T-cell (primary cell): ENCODE measurements at regions not wholly inside any gene's neighbourhood (a gene's known extent, or its start where the extent isn't known, plus 50 kb on each side); places are given as distances from the start of the nearest gene placed in this dataset.

ENCODE experiments used
- ATAC-seq, 4 experiments: fragments of 200-7000 bp in 3 of 4; fragments of 150-1000 bp in 1 of 4; cut with Tn5 transposase; replicated peaks in 1 of 4; 1 replicate in 3 of 4; 2 replicates in 1 of 4; pipeline ENCODE4 v1.10.0; 2021; ENCODE audit warnings: moderate library complexity in 3 of 4, mild to moderate bottlenecking in 2 of 4, moderate number of reproducible peaks in 1 of 4
- CTCF ChIA-PET, 2 donors: fragments of 300-600 bp; sonication (Branson Sonifier 250); formaldehyde crosslinking; loops; one replicate each; lab custom pipeline; 2022; ENCODE audit warnings: antibody characterized with exemption in 2 of 2; lab: Charles Lee
- POLR2A ChIA-PET, 2 donors: fragments of 300-600 bp; sonication (Branson Sonifier 250); formaldehyde crosslinking; loops; one replicate each; lab custom pipeline; 2022; ENCODE audit warnings: antibody characterized with exemption in 2 of 2; lab: Charles Lee
- DNase-seq, 35 experiments: peaks; one replicate each; pipeline versions ENCODE4 v3.0.0 to v3.0.0-alpha.2; 2013 to 2023
- H3K27ac ChIP-seq: one replicate; pipeline ENCODE4 v1.5.1; 2013; ENCODE audit warnings: low read length
- H3K27me3 ChIP-seq, 2 experiments: replicated peaks in 1 of 2; 1 replicate in 1 of 2; 2 replicates in 1 of 2; pipeline versions ENCODE4 v1.6.1 to v1.7.0; 2013; ENCODE audit warnings: low read length in 1 of 2, mixed read lengths in 1 of 2; ENCODE audit not compliant: control insufficient read depth in 2 of 2, insufficient read depth in 2 of 2; ENCODE audit errors: extremely low read depth in 1 of 2
- H3K36me3 ChIP-seq, 2 donors: 1 replicate in 1 of 2; 2 replicates in 1 of 2; pipeline versions ENCODE4 v1.6.1 to v1.7.0; 2013; ENCODE audit warnings: low read length in 1 of 2; ENCODE audit not compliant: control insufficient read depth in 2 of 2, insufficient read depth in 1 of 2; ENCODE audit errors: extremely low read depth in 1 of 2
- H3K4me1 ChIP-seq, 2 experiments: 1 replicate in 1 of 2; 2 replicates in 1 of 2; pipeline versions ENCODE4 v1.6.1 to v1.7.0; 2013; ENCODE audit warnings: low read length in 2 of 2, mixed read lengths in 1 of 2; ENCODE audit not compliant: insufficient read depth in 2 of 2, control insufficient read depth in 1 of 2; ENCODE audit errors: extremely low read depth in 1 of 2
- H3K4me3 ChIP-seq, 2 donors: 1 replicate in 1 of 2; 2 replicates in 1 of 2; pipeline versions ENCODE4 v1.5.1 to v1.7.0; 2013; ENCODE audit warnings: mild to moderate bottlenecking in 2 of 2, low read length in 1 of 2, moderate library complexity in 1 of 2; ENCODE audit not compliant: control insufficient read depth in 1 of 2; ENCODE audit errors: extremely low read depth in 1 of 2
- H3K9me3 ChIP-seq: 2 replicates; pipeline ENCODE4 v1.7.0; 2013
- H3K27ac Mint-ChIP-seq, 2 donors: one replicate each; pipeline ENCODE4 v1.8.0; 2020 to 2021; ENCODE audit warnings: mild to moderate bottlenecking in 2 of 2, mixed read lengths in 2 of 2
- H3K27me3 Mint-ChIP-seq, 2 donors: one replicate each; pipeline ENCODE4 v1.8.0; 2021 to 2022; ENCODE audit warnings: mixed read lengths in 2 of 2
- H3K36me3 Mint-ChIP-seq: one replicate; pipeline ENCODE4 v1.8.0; 2021; ENCODE audit warnings: mixed read lengths
- H3K4me1 Mint-ChIP-seq, 3 donors: one replicate each; pipeline ENCODE4 v1.8.0; 2020 to 2022; ENCODE audit warnings: mixed read lengths in 3 of 3, mild to moderate bottlenecking in 1 of 3
- H3K4me3 Mint-ChIP-seq, 3 donors: one replicate each; pipeline ENCODE4 v1.8.0; 2020 to 2022; ENCODE audit warnings: mild to moderate bottlenecking in 3 of 3, mixed read lengths in 3 of 3, moderate library complexity in 3 of 3
- H3K9me3 Mint-ChIP-seq, 3 donors: one replicate each; pipeline ENCODE4 v1.8.0; 2020 to 2022; ENCODE audit warnings: mixed read lengths in 3 of 3
- WGBS: methylation state at CpG from one replicate; pipeline ENCODE4 v1.1.5; 2013; ENCODE audit warnings: missing lambda C conversion rate; ENCODE audit not compliant: insufficient coverage; 5-methylcytosine and 5-hydroxymethylcytosine counted together

GRCh38 chr7:109963741-109964140 is 1127.2 kb upstream of the LRRN3 start:
- H3K4me1 Mint-ChIP-seq: no peaks in the 10 kb centered on the region
- H3K9me3 ChIP-seq: no peaks in the 10 kb centered on the region
- POLR2A ChIA-PET: no interaction called here
- no peak overlapping the region for H3K27ac Mint-ChIP-seq
- WGBS: no CpG with 5 or more reads among the region's 3 CpGs
- H3K4me3 ChIP-seq: no peak overlapping the region
- no peaks in the 10 kb centered on the region for H3K36me3 Mint-ChIP-seq
- no peaks in the 10 kb centered on the region for H3K4me1 ChIP-seq
- no peaks in the 10 kb centered on the region for H3K27me3 ChIP-seq
- CTCF ChIA-PET: no interaction called here
- H3K27me3 Mint-ChIP-seq: no peaks in the 10 kb centered on the region
- no peaks in the 10 kb centered on the region for H3K36me3 ChIP-seq
- DNase-seq (no peak), ATAC-seq (no peak)
- H3K27ac ChIP-seq: no peak overlapping the region
- no peaks in the 10 kb centered on the region for H3K9me3 Mint-ChIP-seq
- H3K4me3 Mint-ChIP-seq: no peak overlapping the region

- no peak overlapping the region for H3K4me3 Mint-ChIP-seq
- ChIA-PET CTCF (no interaction called here), POLR2A (no interaction called here)
- no peaks in the 10 kb centered on the region for H3K9me3 ChIP-seq
- no peak overlapping the region for H3K27ac ChIP-seq
- ATAC-seq: no peak
- no peak overlapping the region for H3K27ac Mint-ChIP-seq
- H3K4me1 ChIP-seq: no peaks in the 10 kb centered on the region
- DNase-seq: no peak
- H3K36me3 ChIP-seq: no peaks in the 10 kb centered on the region
- no CpG with 5 or more reads among the region's 2 CpGs for WGBS
- H3K4me1 Mint-ChIP-seq: no peaks in the 10 kb centered on the region
- H3K36me3 Mint-ChIP-seq: no peaks in the 10 kb centered on the region
- H3K4me3 ChIP-seq: no peak overlapping the region
- no peaks in the 10 kb centered on the region for H3K27me3 ChIP-seq
- H3K27me3 Mint-ChIP-seq: no peaks in the 10 kb centered on the region
- peaks cover 0 to 2% (median 0%) of the 10 kb centered on the region in 3 donors for H3K9me3 Mint-ChIP-seq
Measured at GRCh38 chr7:109964780-109965179, 1126.1 kb upstream of the LRRN3 start.

DNA sequence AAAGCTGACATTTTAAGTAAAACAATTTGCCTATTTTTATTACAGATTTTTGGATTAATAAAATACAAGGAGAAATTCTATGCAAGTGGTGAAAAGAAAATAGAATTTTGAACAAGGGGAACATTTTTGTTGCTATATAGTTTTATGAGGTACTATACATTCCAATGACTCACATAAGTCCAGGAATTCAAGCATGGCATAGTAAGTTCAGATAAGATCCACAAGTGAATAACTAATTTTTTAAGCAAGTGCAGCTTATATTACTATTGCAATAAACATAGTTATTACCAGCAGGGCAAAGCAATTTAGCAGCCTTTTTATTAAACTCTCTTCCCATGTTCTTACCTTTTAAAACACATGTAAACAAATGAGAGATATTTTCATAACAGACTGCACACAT is 1123.5 kb upstream of the LRRN3 start:
- no peak overlapping the region for H3K27ac Mint-ChIP-seq

GRCh38 chr7:109983618-109984017 is 1107.3 kb upstream of the LRRN3 start:
- no peak for DNase-seq
- POLR2A ChIA-PET: no interaction called here
- WGBS: no CpG with 5 or more reads among the region's 1 CpG

More for the DNA sequence above, 1123.5 kb upstream of the LRRN3 start:
- ChIA-PET CTCF (no interaction called here), POLR2A (no interaction called here)
- H3K36me3 Mint-ChIP-seq: no peaks in the 10 kb centered on the region
- no peaks in the 10 kb centered on the region for H3K36me3 ChIP-seq
- H3K4me3 ChIP-seq: no peak overlapping the region
- H3K4me3 Mint-ChIP-seq: no peak overlapping the region
- no peaks in the 10 kb centered on the region for H3K27me3 Mint-ChIP-seq
- ATAC-seq (no peak), DNase-seq (no peak)
- H3K4me1 ChIP-seq: no peaks in the 10 kb centered on the region
- H3K27ac ChIP-seq: no peak overlapping the region
- H3K27me3 ChIP-seq: no peaks in the 10 kb centered on the region
- H3K9me3 Mint-ChIP-seq: peaks cover 0 to 2% (median 0%) of the 10 kb centered on the region in 3 donors
- no peaks in the 10 kb centered on the region for H3K4me1 Mint-ChIP-seq
- no peaks in the 10 kb centered on the region for H3K9me3 ChIP-seq

DNA sequence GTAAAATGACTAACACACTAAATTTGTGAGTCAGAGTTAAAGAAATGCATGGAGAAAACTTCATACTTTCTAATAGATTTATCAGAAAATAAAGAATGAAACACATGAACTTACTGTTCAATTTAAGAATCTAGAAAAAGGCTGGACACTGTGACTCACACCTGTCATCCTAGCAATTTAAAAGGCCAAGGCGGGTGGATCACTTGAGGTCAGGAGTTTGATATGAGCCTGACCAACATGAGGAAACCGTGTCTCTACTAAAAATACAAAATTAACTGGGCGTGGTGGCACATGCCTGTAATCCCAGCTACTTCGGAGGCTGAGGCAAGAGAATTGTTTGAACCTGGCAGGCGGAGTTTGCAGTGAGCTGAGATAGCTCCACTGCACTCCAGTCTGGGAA is 1106.2 kb upstream of the LRRN3 start:
- DNase-seq (no peak), ATAC-seq (no peak)
- no peaks in the 10 kb centered on the region for H3K36me3 ChIP-seq
- WGBS: 87% methylated on average over 4 of the region's 5 CpGs
- CTCF ChIA-PET: no interaction called here
- no peak overlapping the region for H3K27ac ChIP-seq
- H3K4me1 ChIP-seq: no peaks in the 10 kb centered on the region
- H3K9me3 ChIP-seq: no peaks in the 10 kb centered on the region
- H3K27me3 Mint-ChIP-seq: no peaks in the 10 kb centered on the region
- no peak overlapping the region for H3K4me3 Mint-ChIP-seq
- no peak overlapping the region for H3K4me3 ChIP-seq
- no peaks in the 10 kb centered on the region for H3K36me3 Mint-ChIP-seq
- POLR2A ChIA-PET: interaction anchor here in 1 of 2 donors (0.8 kb wide), 1 partner anchor 1376 kb away, joined by 3 read pairs; no protein-coding TSS in a partner anchor
- H3K9me3 Mint-ChIP-seq: peaks cover 0 to 4% (median 0%) of the 10 kb centered on the region in 3 donors
- H3K27ac Mint-ChIP-seq: peak overlapping the region in 1 of 2 donors; percentile 30
- H3K4me1 Mint-ChIP-seq: no peaks in the 10 kb centered on the region
- no peaks in the 10 kb centered on the region for H3K27me3 ChIP-seq

More at GRCh38 chr7:109983618-109984017, 1107.3 kb upstream of the LRRN3 start:
- H3K4me1 Mint-ChIP-seq: no peaks in the 10 kb centered on the region
- Histone ChIP-seq H3K27ac (no peak overlapping the region), H3K4me1 (no peaks in the 10 kb centered on the region), H3K36me3 (no peaks in the 10 kb centered on the region), H3K9me3 (no peaks in the 10 kb centered on the region), H3K4me3 (no peak overlapping the region), H3K27me3 (no peaks in the 10 kb centered on the region)
- no peaks in the 10 kb centered on the region for H3K27me3 Mint-ChIP-seq
- H3K27ac Mint-ChIP-seq: no peak overlapping the region
- H3K36me3 Mint-ChIP-seq: no peaks in the 10 kb centered on the region
- peaks cover 0 to 3% (median 0%) of the 10 kb centered on the region in 3 donors for H3K9me3 Mint-ChIP-seq
- CTCF ChIA-PET: no interaction called here
- no peak overlapping the region for H3K4me3 Mint-ChIP-seq
- no peak for ATAC-seq

- WGBS: no CpG with 5 or more reads among the region's 2 CpGs
Measured at GRCh38 chr7:109986701-109987100, 1104.2 kb upstream of the LRRN3 start.

GRCh38 chr7:109996411-109996810 is 1094.5 kb upstream of the LRRN3 start:
- H3K36me3 ChIP-seq: no peaks in the 10 kb centered on the region
- no peak overlapping the region for H3K4me3 Mint-ChIP-seq
- DNase-seq (no peak), ATAC-seq (no peak)
- no peak overlapping the region for H3K27ac ChIP-seq
- WGBS: no CpG with 5 or more reads among the region's 1 CpG
- no peaks in the 10 kb centered on the region for H3K4me1 ChIP-seq
- H3K27me3 ChIP-seq: no peaks in the 10 kb centered on the region
- H3K9me3 Mint-ChIP-seq: peaks cover 0 to 3% (median 0%) of the 10 kb centered on the region in 3 donors
- no peaks in the 10 kb centered on the region for H3K27me3 Mint-ChIP-seq
- no peaks in the 10 kb centered on the region for H3K4me1 Mint-ChIP-seq
- no peak overlapping the region for H3K4me3 ChIP-seq
- ChIA-PET POLR2A (no interaction called here), CTCF (no interaction called here)
- no peaks in the 10 kb centered on the region for H3K9me3 ChIP-seq
- H3K27ac Mint-ChIP-seq: no peak overlapping the region
- H3K36me3 Mint-ChIP-seq: no peaks in the 10 kb centered on the region

More at GRCh38 chr7:109986701-109987100, 1104.2 kb upstream of the LRRN3 start:
- Histone ChIP-seq H3K36me3 (no peaks in the 10 kb centered on the region), H3K27me3 (no peaks in the 10 kb centered on the region), H3K4me1 (no peaks in the 10 kb centered on the region), H3K27ac (no peak overlapping the region), H3K4me3 (no peak overlapping the region), H3K9me3 (no peaks in the 10 kb centered on the region)
- Mint-ChIP-seq H3K27me3 (no peaks in the 10 kb centered on the region), H3K4me1 (no peaks in the 10 kb centered on the region), H3K9me3 (peaks cover 0 to 4% (median 0%) of the 10 kb centered on the region in 3 donors), H3K27ac (no peak overlapping the region), H3K4me3 (no peak overlapping the region), H3K36me3 (no peaks in the 10 kb centered on the region)
- CTCF ChIA-PET: interaction anchor here in 1 of 2 donors (0.5 kb wide), 1 partner anchor 70 kb away, joined by 3 read pairs; no protein-coding TSS in a partner anchor
- POLR2A ChIA-PET: no interaction called here
- ATAC-seq (no peak), DNase-seq (no peak)
